H9 (cell line): ENCODE measurements at regions not wholly inside any gene's neighbourhood (a gene's known extent, or its start where the extent isn't known, plus 50 kb on each side); places are given as distances from the start of the nearest gene placed in this dataset.

Source experiments
- DNase-seq: peaks from one replicate; pipeline ENCODE4 v3.0.0-alpha.2; 2017
- H2AFZ ChIP-seq: one replicate; pipeline ENCODE4 v1.6.1; 2013; ENCODE audit warnings: mild to moderate bottlenecking, low read length, control low read depth, moderate library complexity
- H2AK5ac ChIP-seq: 2 replicates; pipeline ENCODE4 v1.6.1; 2013; ENCODE audit warnings: low read length, control low read depth, mixed read lengths; ENCODE audit not compliant: insufficient read length
- H2BK120ac ChIP-seq: one replicate; pipeline ENCODE4 v1.6.1; 2013; ENCODE audit warnings: low read depth, mild to moderate bottlenecking, low read length, control low read depth, inconsistent platforms; ENCODE audit not compliant: poor library complexity, severe bottlenecking
- H2BK12ac ChIP-seq: 2 replicates; pipeline ENCODE4 v1.6.1; 2013; ENCODE audit warnings: low read length, control low read depth, mixed read lengths, low read depth; ENCODE audit not compliant: insufficient read length
- H2BK15ac ChIP-seq: 2 replicates; pipeline ENCODE4 v1.6.1; 2013; ENCODE audit warnings: low read depth, low read length, control low read depth
- H2BK20ac ChIP-seq: one replicate; pipeline ENCODE4 v1.6.1; 2013; ENCODE audit warnings: low read depth, mild to moderate bottlenecking, low read length, control low read depth, inconsistent platforms; ENCODE audit not compliant: poor library complexity, severe bottlenecking
- H2BK5ac ChIP-seq: 2 replicates; pipeline ENCODE4 v1.6.1; 2013; ENCODE audit warnings: low read length, control low read depth, mixed read lengths; ENCODE audit not compliant: insufficient read length
- H3K14ac ChIP-seq: 2 replicates; pipeline ENCODE4 v1.6.1; 2013; ENCODE audit warnings: low read length, control low read depth; ENCODE audit not compliant: insufficient read depth
- H3K18ac ChIP-seq: 2 replicates; pipeline ENCODE4 v1.6.1; 2013; ENCODE audit warnings: low read depth, mild to moderate bottlenecking, mixed read lengths, low read length, control low read depth; ENCODE audit not compliant: insufficient read length
- H3K23ac ChIP-seq: 2 replicates; pipeline ENCODE4 v1.6.1; 2013; ENCODE audit warnings: low read length, control low read depth, mixed read lengths, low read depth; ENCODE audit not compliant: insufficient read length
- H3K23me2 ChIP-seq: 2 replicates; pipeline ENCODE4 v1.6.1; 2013; ENCODE audit warnings: low read depth, mild to moderate bottlenecking, mixed read lengths, low read length, control low read depth; ENCODE audit not compliant: insufficient read length, poor library complexity, severe bottlenecking
- H3K27ac ChIP-seq: 2 replicates; pipeline ENCODE4 v1.5.1; 2013; ENCODE audit warnings: low read length, control low read depth, mixed read lengths, low read depth; ENCODE audit not compliant: insufficient read length
- H3K27me3 ChIP-seq: 2 replicates; pipeline ENCODE4 v1.6.1; 2013; ENCODE audit warnings: low read length, control low read depth, inconsistent platforms; ENCODE audit not compliant: insufficient read depth
- H3K4ac ChIP-seq: 2 replicates; pipeline ENCODE4 v1.6.1; 2013; ENCODE audit warnings: low read depth, mild to moderate bottlenecking, control low read depth, inconsistent platforms, low read length, moderate library complexity
- H3K4me1 ChIP-seq: 2 replicates; pipeline ENCODE4 v1.6.1; 2013; ENCODE audit warnings: low read length, control low read depth, inconsistent platforms; ENCODE audit not compliant: insufficient read depth
- H3K4me2 ChIP-seq: 2 replicates; pipeline ENCODE4 v1.6.1; 2013; ENCODE audit warnings: low read length, control low read depth, mixed read lengths; ENCODE audit not compliant: insufficient read length, insufficient read depth
- H3K56ac ChIP-seq: 2 replicates; pipeline ENCODE4 v1.6.1; 2013; ENCODE audit warnings: low read depth, mild to moderate bottlenecking, mixed read lengths, low read length, control low read depth; ENCODE audit not compliant: insufficient read length
- H3K79me1 ChIP-seq: 2 replicates; pipeline ENCODE4 v1.6.1; 2013; ENCODE audit warnings: low read depth, mild to moderate bottlenecking, moderate library complexity, low read length, control low read depth, inconsistent platforms; ENCODE audit not compliant: insufficient read depth, poor library complexity, severe bottlenecking
- H3K79me2 ChIP-seq: 2 replicates; pipeline ENCODE4 v1.6.1; 2013; ENCODE audit warnings: low read length, control low read depth, inconsistent platforms; ENCODE audit not compliant: insufficient read depth
- H3K9ac ChIP-seq: 2 replicates; pipeline ENCODE4 v1.6.1; 2013; ENCODE audit warnings: low read length, control low read depth, mixed read lengths; ENCODE audit not compliant: insufficient read length; ENCODE audit errors: extremely low read depth
- H3K9me3 ChIP-seq: one replicate; pipeline ENCODE4 v1.6.1; 2013; ENCODE audit warnings: low read depth, low read length, inconsistent platforms; ENCODE audit not compliant: control insufficient read depth
- H3T11ph ChIP-seq: one replicate; pipeline ENCODE4 v1.6.1; 2013; ENCODE audit warnings: mild to moderate bottlenecking, low read length, control low read depth, inconsistent platforms
- H4K20me1 ChIP-seq: one replicate; pipeline ENCODE4 v1.6.1; 2013; ENCODE audit not compliant: control insufficient read depth, insufficient read length, insufficient read depth
- H4K5ac ChIP-seq: 2 replicates; pipeline ENCODE4 v1.6.1; 2013; ENCODE audit warnings: low read depth, mild to moderate bottlenecking, mixed read lengths, low read length, control low read depth; ENCODE audit not compliant: insufficient read length
- H4K8ac ChIP-seq: replicated peaks from 2 replicates; pipeline ENCODE4 v1.6.1; 2013; ENCODE audit warnings: low read length, control low read depth, mixed read lengths, low read depth; ENCODE audit not compliant: insufficient read length
- H4K91ac ChIP-seq: 2 replicates; pipeline ENCODE4 v1.6.1; 2013; ENCODE audit warnings: low read depth, mild to moderate bottlenecking, moderate library complexity, mixed read lengths, low read length, control low read depth; ENCODE audit not compliant: insufficient read length
- H3K27ac Mint-ChIP-seq, 3 experiments: 2 replicates in 2 of 3; 3 replicates in 1 of 3; pipeline ENCODE4 v1.8.0; 2020 to 2021; ENCODE audit warnings: mixed read lengths in 3 of 3, mild to moderate bottlenecking in 1 of 3, moderate library complexity in 1 of 3
- H3K27me3 Mint-ChIP-seq: 2 replicates; pipeline ENCODE4 v1.8.0; 2021; ENCODE audit warnings: low read depth, mild to moderate bottlenecking, moderate library complexity, mixed read lengths
- H3K36me3 Mint-ChIP-seq, 3 experiments: 2 replicates in 2 of 3; 3 replicates in 1 of 3; pipeline ENCODE4 v1.8.0; 2020 to 2021; ENCODE audit warnings: low read depth in 3 of 3, mixed read lengths in 3 of 3; ENCODE audit not compliant: insufficient read depth in 1 of 3
- H3K4me1 Mint-ChIP-seq, 2 experiments: 2 replicates each; pipeline ENCODE4 v1.8.0; 2020; ENCODE audit warnings: mixed read lengths in 2 of 2
- H3K4me3 Mint-ChIP-seq, 2 experiments: 2 replicates in 1 of 2; 3 replicates in 1 of 2; pipeline ENCODE4 v1.8.0; 2020 to 2021; ENCODE audit warnings: mild to moderate bottlenecking in 2 of 2, mixed read lengths in 2 of 2, moderate library complexity in 1 of 2
- H3K9me3 Mint-ChIP-seq, 2 experiments: 2 replicates in 1 of 2; 3 replicates in 1 of 2; pipeline ENCODE4 v1.8.0; 2020; ENCODE audit warnings: mild to moderate bottlenecking in 2 of 2, mixed read lengths in 2 of 2, moderate library complexity in 1 of 2
- CTCF ChIP-seq: fragments of 200-600 bp; sonication (generic); conservative IDR thresholded peaks from 3 replicates; pipeline ENCODE4 v1.8.0; 2021; ENCODE audit warnings: antibody characterized with exemption, mild to moderate bottlenecking
- WGBS: extraction: QIAGEN DNeasy Blood & Tissue Kit; methylation state at CpG from one replicate; pipeline ENCODE4 v1.1.7; 2013; ENCODE audit warnings: missing lambda C conversion rate, low lambda C conversion rate, mixed read lengths; ENCODE audit not compliant: insufficient read length; ENCODE audit errors: extremely low coverage; 5-methylcytosine and 5-hydroxymethylcytosine counted together

DNA sequence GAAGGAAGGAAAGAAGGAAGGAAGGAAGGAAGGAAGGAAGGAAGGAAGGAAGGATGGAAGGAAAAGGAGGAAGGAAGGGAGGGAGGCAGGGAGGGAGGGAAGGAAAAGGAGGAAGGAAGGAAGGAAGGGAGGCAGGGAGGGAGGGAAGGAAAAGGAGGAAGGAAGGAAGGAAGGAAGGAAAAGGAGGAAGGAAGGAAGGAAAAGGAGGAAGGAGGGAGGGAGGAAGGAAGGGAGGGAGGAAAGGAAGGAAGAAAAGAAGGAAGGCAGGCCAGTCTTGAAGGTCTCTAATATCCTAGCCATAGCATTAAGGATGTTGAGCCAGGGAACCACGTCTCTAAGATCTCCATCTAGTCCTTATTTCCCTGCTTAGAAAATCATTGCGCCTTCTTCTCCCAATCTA, 78.8 kb downstream of the TMPRSS5 start:
- H4K5ac ChIP-seq = no peak overlapping the region
- H3K14ac ChIP-seq = no peak overlapping the region
- Mint-ChIP-seq H3K9me3 (no peaks in the 10 kb centered on the region; a peak in 2 of 5 replicates), H3K4me3 (no peak overlapping the region), H3K4me1 (peaks cover 30 to 41% of the 10 kb centered on the region in 2 experiments), H3K27ac (no peak overlapping the region), H3K27me3 (peaks cover 75% of the 10 kb centered on the region), H3K36me3 (0 out of 7 replicates have a peak, but pooled peaks cover 0 to 3% (median 0%) of the 10 kb centered on the region in 3 experiments)
- H3K27me3 ChIP-seq = no peaks in the 10 kb centered on the region; the same call in 1 of the 2 replicates
- no peak overlapping the region for H3K23ac ChIP-seq
- no peak overlapping the region for H2BK20ac ChIP-seq
- no peak for TF ChIP-seq CTCF
- no peak overlapping the region for H3T11ph ChIP-seq
- no peaks in the 10 kb centered on the region for H4K20me1 ChIP-seq
- no peak overlapping the region for H3K27ac ChIP-seq
- H3K4me1 ChIP-seq = peaks cover 15% of the 10 kb centered on the region; the same call in 1 of the 2 replicates
- no peak overlapping the region for H2BK15ac ChIP-seq
- no peak overlapping the region for H2AK5ac ChIP-seq
- no peak overlapping the region for H3K18ac ChIP-seq
- no peak overlapping the region for H2BK120ac ChIP-seq
- H3K9ac ChIP-seq = no peak overlapping the region
- no peak overlapping the region for H2BK12ac ChIP-seq
- no peaks in the 10 kb centered on the region for H3K79me2 ChIP-seq
- no peak overlapping the region for H2AFZ ChIP-seq
- no peak overlapping the region for H4K91ac ChIP-seq
- no peak overlapping the region for H3K4me2 ChIP-seq
- no peaks in the 10 kb centered on the region for H3K79me1 ChIP-seq
- no peak overlapping the region for H4K8ac ChIP-seq
- H3K56ac ChIP-seq = no peak overlapping the region
- no peak overlapping the region for H3K4ac ChIP-seq
- H3K23me2 ChIP-seq = no peaks in the 10 kb centered on the region
- no CpG with 5 or more reads among the region's 2 CpGs for WGBS
- no peak for DNase-seq
- H3K9me3 ChIP-seq = no peaks in the 10 kb centered on the region
- no peak overlapping the region for H2BK5ac ChIP-seq
